T-helper 1 cell treated with Interleukin-12 subunit alpha and Interleukin-12 subunit beta and Interleukin-4 antibody, amounts not matched to agents 30 ng/mL and 1 ng/mL, for 36 hours (primary cell): ENCODE measurements at regions not wholly inside any gene's neighbourhood (a gene's known extent, or its start where the extent isn't known, plus 50 kb on each side); places are given as distances from the start of the nearest gene placed in this dataset.

ENCODE experiments used
- intact Hi-C: fragments of 100-400 bp; cut with micrococcal nuclease; formaldehyde crosslinking; loops from one replicate; pipeline ENCODE4 v1.15.1; 2024

- intact Hi-C loops = no loop called here
Observed at GRCh38 chr9:80866576-80867227, 822.6 kb downstream of the TLE1 start.

DNA sequence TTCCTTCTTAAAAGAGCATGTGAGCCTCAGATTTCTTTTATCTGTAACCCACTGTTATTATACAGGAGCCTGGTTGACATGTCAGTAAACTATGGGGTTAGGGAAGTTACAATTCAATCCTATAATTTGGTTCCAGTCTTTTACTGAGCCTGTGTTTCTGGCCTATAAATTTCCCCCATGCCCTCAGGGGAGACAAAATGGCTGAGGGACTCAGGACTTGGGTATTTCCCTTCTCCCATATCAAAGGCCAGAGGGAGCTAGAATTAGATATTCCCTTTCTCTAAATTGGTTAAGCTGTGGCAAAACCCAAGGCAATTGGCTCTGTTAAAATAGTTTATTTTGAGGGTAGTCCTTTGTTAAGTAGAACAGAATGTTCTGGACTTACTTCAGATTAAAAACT is 823.2 kb downstream of the TLE1 start:
- intact Hi-C loops = no loop called here

DNA sequence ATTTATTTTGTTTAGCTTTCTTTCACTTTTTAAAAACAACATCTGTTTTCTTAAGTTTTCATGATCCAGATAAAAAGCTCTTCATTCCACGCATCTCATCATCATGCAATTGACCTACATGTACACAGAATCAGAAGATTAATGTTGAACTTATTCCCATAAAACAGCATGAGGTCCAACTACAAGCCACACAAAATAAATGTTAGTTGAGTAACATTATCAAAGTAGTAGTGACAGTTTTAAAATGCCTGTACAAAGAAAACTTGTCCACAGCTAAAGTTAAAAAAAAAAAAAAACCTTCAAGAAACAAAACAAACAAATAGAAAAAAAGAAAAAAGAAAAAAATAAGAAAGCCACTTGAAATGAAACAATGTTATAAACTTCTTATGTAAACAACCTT is 846.3 kb downstream of the TLE1 start:
- intact Hi-C loops = no loop called here

DNA sequence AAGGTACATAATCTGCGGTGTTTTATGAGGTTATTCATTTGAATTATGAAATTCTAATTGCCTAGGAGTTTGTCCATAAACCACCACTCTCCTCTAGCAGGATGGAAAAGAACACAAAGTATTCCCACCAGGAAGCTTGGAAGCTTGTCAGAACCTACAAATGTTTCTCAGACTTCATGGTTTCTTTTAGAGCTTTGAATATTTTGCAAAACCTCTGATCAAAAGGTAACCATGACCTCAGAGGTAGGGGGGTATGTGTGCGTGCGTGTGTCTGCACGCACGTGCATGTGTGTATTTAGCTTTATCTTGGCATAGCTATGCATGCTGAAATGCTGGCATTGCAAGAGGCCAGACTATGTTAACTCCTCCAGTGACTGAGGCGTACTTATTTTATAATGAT is 847.0 kb downstream of the TLE1 start:
- intact Hi-C loops = no loop called here

DNA sequence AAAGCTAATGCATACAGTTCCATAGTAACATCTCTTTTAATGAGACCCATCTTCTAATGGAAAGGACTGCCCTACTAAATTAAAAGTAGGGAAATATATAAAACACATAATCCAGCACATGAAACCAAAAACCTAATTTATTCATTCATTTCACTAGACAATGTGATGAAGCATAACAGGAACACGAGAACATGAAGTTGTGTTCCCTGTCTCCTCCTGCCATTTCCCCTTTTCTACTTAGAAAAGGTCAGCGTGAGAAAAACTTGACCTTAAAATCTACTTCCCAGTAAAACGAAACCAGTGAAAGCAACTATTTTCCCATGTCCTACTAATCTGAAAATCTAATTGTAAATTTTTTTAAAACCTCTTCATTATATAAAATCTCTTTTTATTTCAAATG is 847.5 kb downstream of the TLE1 start:
- intact Hi-C loops = no loop called here

GRCh38 chr9:80839821-80840675 is 849.3 kb downstream of the TLE1 start:
- intact Hi-C loops = no loop called here

- intact Hi-C loops = no loop called here
Observed at GRCh38 chr9:80836013-80836412, 853.3 kb downstream of the TLE1 start.

GRCh38 chr9:80831751-80832150 is 857.6 kb downstream of the TLE1 start:
- intact Hi-C loops = no loop called here

GRCh38 chr9:80811656-80812055 is 877.7 kb downstream of the TLE1 start:
- intact Hi-C loops = no loop called here

DNA sequence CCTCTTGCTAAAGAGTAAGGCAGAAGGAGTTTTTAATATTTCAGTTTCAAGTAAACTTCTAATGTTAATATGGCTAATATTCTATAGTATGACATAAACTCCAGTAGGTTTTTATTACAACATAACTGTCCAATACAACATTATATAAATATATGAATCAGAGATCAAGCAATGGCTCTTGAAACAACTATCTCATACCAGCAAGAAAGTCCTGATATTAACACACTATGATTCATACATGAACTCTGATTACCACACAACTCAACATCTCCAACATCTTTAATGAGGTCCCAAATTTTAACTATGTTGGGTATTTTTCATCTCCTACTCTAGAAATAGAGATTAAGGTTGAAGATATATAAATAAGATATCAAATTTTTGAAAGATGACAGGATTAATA is 878.3 kb downstream of the TLE1 start:
- intact Hi-C loops = no loop called here

DNA sequence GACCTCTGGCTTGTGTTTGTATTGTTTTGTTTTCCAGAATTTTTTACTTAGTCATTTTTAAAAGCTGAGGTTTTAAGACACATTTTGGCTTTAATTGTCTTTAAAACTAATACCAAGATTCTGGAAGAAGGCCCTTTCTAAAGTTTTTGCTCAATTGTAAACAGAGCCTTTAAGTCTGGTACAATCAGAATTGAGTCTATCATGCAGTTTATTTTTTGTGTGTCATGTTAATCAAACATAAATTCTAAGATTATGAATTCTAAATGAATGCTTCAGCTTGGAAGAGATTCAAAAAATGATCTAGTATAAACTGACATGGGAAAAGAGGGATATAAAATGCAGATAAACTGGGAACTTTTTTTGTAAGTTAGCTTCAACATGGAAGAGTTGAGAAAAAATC is 882.7 kb downstream of the TLE1 start:
- intact Hi-C loops = no loop called here

DNA sequence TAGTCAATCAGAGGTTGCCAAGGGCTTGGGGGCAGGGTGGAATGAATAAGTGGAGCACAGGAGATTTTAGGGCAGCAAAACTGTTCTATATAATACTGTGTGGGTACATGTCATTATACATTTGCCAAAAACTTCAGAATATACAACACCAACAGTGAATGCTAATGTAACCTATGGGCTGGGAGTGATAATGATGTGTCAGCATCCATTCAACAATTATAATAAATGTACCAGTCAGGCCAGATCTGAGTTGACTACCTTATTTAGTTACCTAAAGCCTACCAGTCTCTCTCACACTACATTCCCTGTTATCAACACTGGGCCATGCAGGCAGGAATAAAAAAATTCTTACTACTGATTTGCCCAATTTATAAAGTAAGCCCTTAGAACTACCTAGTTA is 884.5 kb downstream of the TLE1 start:
- intact Hi-C loops = no loop called here

DNA sequence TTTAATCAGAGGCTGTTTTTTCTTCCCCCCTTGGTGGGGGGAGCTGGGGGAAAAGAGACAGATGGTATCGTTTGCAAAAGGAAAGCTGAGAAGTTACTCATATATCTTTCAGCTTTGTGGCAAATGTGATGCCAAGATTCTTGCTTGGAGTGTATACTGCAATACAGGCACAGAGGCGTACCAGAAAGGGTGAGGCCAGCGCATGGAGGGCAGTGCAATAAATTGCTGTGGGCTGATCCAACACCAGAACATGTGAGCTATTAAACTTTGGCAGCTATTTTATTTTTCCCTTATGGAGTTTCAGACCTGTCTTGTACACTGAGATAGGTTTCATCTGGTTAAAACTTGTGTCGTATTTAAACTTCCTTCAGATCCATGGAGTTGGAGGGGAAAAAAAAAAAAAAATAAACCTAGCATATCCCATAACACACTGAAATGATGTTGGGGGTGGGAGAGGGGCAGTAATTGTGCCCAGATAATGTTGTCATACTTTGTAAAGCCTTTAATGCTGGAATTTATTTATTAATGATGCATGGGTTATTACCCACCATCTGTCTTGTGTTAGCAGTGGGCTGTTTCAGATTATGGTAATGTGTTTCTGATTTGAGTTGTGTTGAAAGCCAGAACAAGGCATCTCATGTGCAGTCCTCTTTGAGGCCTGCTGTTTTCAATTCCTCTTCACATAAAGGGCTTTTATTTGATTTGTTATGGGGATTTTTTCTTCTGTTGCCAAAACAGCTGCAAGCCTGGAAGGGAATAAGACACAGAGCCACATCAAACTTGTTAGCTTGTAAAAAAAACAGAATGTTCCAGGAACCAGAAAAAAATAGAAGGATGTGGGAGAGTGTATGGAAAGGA is 891.3 kb downstream of the TLE1 start:
- intact Hi-C loops = no loop called here

DNA sequence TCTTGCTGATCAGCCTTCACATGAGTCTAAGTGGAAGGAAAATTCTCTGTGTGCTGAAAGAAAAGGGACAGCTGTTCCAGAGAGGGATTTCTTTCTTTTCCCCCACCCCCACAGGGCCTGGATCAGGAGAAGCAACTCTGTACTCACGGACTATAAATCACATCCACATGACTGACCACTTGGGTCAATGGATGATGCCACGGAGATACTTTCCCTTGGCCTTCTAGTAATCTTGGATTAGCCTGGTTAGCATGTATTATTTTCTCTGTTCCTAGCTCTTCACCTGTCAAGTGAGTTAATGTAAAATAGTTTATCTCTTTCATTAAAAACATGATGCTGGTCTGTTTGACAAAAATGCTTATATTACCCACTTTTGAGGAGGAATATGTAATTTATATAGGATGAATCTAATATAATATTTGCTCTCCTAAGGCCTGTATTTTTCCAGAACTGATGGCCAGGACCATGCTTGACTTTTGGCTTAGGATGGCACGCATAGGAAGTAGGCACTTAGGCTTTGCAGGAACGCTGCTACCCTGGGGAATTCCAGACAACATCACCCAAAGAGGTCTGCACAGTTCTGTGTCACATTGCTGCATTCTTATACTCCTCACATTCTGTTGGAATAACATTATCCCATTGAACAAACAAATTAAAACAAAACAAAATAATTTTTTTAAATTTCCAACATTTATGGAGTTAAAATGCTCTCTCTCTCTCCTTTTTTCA is 892.1 kb downstream of the TLE1 start:
- intact Hi-C loops = no loop called here

DNA sequence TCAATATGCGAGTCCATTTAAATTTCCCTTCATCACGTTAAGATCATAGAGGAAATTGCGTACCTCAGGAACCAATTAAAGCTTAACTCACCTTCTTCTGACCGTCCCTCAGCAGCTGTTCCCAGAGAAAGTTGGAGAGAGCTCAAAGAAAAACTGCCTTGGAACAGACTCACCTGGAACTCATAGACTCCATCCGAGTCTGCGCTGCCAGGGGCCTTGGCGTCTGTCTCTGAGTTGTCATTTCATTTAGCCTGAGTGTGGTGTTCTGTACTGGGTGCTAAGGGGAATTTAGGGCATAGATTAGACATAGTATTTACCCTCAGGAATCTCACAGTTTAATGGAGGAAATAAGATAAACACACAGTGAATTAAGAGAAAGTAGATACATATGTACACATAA is 892.7 kb downstream of the TLE1 start:
- intact Hi-C loops = no loop called here

DNA sequence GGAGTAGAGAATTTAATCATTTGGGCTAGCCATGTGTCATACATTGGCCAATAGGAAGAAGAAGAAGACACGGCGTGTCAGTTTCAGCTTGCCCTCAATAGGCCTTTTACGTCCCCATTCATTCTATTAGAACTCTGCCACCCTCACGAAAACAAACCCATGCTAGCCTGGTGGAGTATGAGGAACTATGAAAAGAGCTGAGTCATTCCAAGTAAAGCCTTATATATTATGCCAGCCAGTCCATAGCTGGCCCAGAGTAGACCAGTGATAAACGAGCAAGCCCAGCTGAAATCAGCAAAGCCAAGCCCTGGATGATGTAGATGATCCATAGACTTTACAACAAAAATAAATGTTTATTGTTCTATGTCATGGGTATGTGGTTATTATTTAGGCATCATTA is 895.1 kb downstream of the TLE1 start:
- intact Hi-C loops = no loop called here

DNA sequence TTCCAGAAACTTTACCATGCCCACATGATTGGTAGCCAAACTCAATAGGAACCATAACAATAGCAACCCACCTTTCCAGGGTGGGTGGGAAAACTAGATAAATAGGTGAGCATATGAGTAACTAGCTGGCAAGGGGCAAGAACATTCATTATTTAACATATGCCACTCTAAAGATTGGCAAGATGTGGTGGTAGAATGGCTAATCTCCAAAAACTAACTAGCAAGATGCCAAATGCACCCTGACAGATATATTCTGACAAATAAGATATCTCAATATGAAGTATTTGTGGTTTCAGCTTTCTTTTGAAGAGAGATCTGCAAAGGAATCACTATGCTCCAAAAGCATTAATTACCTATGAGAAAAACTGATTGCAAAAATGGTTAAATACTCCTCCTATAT is 895.6 kb downstream of the TLE1 start:
- intact Hi-C loops = no loop called here

GRCh38 chr9:80792726-80793125 is 896.6 kb downstream of the TLE1 start:
- intact Hi-C loops = no loop called here

DNA sequence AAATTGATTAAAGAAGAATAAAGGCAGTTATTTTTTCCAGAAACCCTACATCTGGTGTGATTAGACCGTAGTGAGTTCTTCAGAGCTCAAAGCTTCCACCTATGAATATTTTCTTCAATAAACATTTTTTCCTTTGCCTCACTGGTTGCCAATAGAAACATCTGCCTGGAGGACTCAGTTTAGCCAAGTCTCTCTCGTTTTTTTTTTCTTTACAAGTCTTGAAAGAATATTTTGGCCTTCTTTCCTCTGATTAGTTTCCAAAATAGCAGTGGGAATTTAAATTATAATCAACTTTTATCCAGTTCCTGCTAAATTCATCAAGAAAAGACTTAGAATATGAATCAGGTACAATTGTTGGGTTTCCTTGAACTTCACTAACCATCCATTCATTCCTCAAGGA is 897.5 kb downstream of the TLE1 start:
- intact Hi-C loops = no loop called here

DNA sequence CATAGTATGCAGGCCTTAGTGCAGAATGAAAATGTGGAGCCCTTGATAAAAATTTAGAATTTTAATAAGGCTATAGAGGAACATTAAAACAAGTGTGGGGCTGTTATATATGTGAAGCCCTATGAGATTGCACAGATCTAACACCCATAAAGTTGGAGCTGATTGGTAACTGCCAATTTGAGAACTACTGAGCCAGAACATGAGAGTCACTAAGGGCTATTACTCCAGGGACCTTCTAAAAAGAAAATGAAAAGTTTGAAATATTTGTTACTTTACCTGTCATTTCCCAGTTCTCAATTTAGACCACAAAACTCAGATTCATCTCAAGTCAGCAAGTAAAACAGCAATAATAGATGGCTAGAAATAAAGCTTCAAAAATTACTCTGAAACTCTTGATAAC is 898.6 kb downstream of the TLE1 start:
- intact Hi-C loops = no loop called here

DNA sequence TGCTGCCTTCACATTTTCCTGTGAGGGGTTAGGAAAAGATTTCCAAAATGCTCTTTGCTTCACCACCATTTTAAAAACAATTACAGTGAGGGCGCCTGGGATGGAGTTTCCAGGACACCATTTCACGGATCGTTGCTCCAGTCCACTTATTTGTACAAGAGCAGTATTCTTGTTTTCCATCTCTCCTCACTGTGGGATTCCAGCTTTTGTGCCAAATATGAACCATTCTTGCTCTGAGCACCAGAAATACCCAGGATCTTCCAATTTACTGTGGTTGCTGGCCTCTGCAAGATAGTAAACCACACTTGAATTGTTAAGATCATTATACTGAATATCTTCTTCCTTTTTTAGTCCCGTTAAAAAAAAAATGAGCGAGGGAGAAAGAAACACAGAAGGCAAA is 899.5 kb downstream of the TLE1 start:
- intact Hi-C loops = no loop called here

GRCh38 chr9:80787636-80788035 is 901.7 kb downstream of the TLE1 start:
- intact Hi-C loops = no loop called here
